Inflammatory macrophage (primary cell): ENCODE measurements at regions not wholly inside any gene's neighbourhood (a gene's known extent, or its start where the extent isn't known, plus 50 kb on each side); places are given as distances from the start of the nearest gene placed in this dataset.
"Not testable (repeated sequence)": the region's sequence is repeated elsewhere in the genome, so short reads cannot be mapped to it uniquely, and the experiment has no call there.

ENCODE experiments used
- DNase-seq, 2 donors: peaks; one replicate each; pipeline ENCODE4 v3.0.0-alpha.2; 2020 to 2022

DNA sequence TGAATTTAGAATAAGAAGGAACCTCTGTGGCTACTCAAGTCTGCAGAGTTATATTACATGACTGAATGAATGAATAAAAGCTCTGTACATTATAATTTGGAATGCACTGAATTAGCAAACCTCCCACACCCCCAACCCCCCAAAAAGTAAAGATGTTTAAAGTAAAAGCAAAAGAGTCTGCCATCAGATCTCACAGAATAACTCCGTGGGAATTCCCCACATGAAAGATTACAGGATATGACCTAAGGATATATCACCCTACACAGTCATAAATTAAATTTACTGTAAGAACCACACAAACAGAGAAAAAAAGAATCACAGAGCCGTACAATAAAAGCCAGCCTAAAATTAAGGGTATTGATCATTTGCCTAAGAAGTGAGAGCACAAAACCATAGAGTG is 587.3 kb downstream of the PTPRC start:
- DNase-seq = no peak

DNA sequence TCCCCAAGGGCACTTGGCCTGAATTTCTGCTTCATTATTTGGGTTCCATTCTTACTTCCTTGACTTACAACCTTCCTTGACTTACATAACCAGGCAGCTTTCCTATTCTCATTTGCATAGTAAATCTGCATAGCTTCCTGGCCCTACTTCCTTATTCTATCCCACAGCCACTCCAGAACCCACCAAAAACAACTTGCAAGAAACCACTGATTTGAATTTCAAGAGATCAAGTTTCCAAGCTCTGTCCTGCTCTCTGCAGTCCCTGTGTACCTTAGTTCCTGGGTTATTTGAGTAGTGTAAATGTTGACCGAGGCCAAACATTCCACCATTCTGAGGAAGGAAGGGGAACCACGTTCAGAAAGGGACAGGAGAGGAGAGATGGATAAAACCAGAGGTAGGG is 603.3 kb downstream of the PTPRC start:
- peak; percentile 18 to 20 for DNase-seq

DNA sequence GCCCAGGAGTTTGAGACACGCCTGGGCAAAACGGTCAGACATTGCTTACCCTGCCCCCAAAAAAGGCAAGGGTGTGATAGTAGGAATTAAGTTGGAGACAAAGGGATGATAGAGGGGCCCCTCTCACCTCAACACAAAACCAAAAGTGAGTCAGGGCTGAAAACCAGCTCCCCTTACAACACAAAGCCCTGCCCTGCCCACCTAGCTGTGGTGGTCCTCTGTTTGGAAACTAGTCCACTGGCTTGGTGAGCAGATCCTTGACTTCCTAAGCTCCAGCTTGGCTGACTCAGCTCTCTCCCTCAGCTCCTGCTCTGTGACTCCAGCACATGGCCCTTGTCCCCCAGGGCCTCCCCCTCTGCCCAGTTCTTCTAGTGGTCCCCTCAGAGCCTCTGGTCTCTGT is 603.8 kb downstream of the PTPRC start:
- DNase-seq = no peak

DNA sequence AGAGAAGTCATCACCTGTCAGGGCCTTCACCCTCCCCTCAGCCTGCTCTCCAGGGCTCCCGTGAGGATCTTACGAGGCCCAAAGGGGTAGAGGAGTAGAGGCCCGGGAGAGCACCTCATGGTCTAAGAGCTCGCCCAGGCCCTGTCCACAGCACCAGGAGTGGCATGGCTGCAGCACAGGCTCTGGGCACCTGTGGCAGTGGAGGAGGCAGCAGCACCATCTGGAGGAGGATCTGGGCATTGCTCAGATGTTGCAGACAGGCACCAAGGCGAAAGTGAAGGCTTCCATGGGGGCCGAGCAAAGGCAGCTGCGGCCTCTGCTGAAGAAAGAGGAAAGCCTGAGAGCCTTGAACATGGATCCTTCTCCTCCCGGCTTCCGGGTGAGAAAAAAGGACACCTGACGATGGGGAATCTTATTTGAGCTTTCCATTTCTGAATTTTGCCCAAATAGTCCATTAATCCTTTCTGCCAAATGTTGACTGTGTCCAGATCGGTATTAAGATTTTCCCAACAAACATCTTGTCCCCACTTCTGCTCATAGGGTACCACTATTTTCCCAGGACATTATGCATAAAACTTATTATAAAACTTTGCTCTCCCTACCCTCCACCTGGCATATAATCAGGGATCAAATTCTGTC is 604.7 kb downstream of the PTPRC start:
- DNase-seq = peak; percentile 39 to 62

DNA sequence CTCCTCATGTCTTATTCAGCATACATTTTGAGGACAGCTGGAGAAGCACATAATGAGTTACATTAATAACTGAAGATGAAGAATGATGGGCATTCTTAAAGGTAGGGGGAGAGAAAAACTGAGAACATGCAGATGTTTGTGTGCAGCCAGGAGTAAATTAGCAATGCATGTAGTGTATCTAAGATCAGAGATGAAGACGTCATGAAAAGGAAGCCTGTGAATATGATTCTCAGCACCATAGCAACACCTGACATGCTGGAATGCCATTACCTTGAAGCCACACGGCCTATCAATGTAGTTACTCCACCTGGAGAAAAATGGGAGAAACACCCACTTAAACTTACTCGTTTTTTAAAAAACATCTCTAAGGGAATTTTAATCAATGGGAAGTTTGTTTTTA is 607.1 kb downstream of the PTPRC start:
- DNase-seq = no peak

DNA sequence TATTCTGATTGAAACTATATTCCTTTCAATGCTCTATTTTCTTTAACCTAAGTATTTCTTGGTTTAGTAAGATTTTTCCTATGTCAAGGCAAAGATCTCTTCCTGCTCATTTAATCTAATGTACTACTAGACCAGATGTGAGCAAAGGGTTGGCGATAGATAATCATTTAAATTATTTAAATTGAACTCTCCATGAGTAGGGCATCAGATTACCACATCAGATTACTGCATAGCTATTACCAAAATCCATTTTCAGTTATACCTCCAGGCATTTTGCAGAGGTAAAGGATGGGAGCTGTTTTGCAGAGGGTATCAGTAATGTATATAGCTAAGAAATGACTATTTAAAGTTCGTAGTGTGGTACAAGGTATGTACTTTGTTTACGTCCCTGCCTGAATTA is 607.9 kb downstream of the PTPRC start:
- no peak for DNase-seq

DNA sequence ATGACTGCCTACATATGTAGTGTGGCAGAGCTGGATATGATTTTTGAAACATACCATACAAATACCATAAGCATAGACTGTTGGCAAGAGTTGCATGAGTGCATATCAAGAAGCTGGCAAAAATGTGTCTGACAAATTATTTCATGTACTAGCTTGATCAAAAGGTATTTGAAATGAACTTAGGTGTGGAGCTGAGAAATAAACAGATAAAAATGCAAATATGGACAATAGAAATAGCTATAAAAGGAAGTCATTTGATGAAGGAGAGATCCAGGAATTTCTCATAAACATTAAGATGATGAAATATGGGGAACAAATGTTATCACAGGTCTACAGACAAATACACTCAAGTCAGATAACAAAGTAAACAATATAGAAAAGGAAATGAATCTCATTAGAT is 609.1 kb downstream of the PTPRC start:
- no peak for DNase-seq

DNA sequence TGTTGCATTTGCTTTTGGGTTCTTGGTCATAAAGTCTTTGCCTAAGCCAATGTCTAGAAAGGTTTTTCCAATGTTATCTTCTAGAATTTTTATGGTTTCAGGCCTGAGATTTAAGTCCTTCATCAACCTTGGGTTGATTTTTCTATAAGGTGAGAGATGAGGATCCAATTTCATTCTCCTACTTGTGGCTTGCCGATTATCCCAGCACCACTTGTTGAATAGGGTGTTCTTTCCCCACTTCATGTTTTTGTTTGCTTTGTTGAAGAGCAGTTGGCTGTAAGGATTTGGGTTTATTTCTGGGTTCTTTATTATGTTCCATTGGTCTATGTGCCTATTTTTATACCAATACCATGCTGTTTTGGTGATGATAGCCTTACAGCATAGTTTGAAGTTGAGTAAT is 615.2 kb downstream of the PTPRC start:
- not testable (repeated sequence) for DNase-seq

DNA sequence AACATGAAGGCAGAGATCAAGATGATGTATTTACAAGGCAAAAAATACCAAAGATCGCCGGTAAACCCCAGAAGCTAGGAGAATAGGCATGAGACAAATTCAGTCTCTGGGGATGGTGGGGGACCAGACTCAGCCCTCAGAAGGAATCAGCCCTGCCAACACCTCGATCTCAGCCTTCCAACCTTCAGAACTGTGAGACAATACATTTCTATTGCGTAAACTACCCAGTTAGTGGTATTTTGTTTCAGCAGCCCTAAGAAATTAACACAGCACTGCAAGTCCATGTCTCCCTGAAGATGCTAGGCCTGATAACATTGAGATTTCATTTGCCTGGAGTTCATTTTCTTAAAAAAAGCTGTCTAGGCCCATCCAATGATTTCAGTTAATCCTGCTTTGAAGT is 622.5 kb downstream of the PTPRC start:
- DNase-seq = no peak

DNA sequence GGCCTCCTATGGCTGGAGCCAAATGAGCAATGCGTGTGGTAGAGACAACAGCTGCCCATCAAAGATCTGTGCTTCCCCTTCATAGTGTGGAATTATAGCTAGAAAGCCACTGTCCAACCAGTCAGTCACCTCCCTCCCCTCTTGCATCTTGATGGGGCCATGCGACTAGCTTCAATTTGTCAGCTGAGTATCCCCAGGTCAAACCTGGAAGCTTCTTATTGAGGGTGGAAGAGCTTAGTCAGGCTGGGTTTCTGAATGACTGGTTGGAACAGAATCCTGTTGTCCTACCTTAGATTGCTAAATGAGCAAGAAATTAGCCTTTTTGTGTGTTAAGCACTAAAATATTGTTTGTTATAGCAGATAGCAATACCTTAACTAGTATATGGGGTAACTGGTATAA is 625.4 kb downstream of the PTPRC start:
- DNase-seq = no peak

DNA sequence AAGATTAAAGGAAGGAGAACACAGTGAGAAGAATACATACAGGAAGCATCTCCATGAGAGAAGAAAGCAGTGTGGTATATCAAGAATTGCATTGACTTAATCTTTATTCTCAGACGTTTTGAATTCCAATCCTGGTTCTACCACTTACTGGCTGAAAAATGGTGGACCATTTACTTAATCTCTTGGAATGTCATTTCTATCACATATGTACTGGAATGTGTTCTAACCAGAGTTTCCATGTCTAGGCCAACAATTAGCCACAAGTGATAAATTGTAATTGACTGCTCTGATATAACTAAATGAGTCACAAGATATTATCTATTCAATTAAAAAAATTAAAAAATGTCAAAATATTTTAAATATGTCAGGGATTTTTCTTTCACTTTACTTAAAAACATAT is 626.1 kb downstream of the PTPRC start:
- DNase-seq = no peak

DNA sequence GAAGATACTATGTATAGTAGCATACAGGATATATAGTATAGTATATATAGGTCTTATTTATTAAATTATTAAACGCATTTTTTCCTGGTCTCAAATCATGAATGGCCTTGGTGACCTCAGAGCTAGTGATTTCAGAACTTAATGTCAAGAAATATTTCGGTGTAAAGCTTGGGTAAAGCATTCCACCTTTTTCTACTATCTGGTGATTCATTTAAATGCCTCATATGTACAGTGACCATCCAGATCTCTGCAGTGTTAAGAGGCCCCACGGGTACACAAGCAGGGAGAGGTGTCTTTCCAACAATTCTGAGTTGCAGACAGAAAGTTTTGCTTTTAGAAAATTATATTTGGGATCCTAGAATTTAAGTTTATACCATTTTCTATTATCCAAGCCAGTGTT is 626.5 kb downstream of the PTPRC start:
- DNase-seq = no peak

DNA sequence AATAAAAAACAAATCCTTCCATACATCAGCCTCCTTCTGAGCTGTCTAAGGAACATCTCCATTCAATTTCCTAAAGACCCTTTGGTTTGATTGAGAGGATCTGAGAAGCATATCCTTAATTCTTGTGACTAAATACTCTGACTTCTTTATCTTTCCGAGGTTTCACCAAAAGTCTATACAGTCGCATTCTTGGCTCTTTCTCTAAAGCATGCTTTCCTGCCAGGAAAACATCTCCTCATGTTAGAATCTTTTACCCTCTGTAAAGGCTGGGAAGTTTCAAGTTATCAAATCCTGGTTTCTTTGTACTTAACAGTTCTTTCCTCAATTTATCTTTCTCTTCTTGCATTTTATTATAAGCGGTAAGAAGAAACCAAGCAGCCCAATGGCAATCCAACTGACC is 630.4 kb downstream of the PTPRC start:
- DNase-seq = no peak

DNA sequence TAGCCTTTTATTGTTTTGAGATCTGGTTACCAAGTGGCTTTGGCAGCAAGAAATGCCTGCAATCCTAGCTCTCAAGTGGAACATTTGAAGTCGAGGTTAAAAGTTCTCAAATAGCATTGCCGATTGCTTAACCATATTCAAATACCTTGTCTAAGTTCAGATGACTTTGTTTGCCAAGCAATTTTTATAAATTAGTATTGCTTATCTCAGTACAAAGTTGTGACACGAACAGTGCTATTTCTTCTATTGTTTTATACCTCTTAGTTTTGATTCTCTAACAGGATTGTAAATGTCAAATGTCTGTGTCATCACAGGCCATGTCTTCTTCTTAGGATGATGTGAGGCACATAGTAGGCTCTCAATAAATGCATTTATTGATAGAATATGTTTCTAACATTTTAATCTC is 633.3 kb downstream of the PTPRC start:
- no peak for DNase-seq

DNA sequence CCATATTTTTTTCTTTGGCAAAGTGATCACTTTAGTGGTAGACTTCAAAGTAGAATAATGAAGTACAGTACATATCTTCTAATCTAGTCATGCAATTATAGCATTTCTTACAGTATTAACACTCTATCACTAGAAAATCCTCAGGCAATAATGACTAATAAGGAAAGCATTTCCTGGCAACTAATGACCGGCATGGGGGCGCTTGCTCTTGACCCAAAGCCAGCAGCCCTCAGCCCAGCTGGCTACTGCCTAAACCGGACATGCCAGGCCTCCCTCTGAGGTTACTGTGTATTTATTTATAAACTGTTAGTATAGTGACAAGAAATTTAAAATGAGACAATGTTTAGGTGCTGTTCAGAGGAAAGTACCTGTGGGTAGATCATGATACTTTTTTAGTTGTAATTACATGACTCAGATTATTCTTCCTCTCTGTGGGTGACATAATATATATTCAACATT is 633.8 kb downstream of the PTPRC start:
- DNase-seq = no peak

DNA sequence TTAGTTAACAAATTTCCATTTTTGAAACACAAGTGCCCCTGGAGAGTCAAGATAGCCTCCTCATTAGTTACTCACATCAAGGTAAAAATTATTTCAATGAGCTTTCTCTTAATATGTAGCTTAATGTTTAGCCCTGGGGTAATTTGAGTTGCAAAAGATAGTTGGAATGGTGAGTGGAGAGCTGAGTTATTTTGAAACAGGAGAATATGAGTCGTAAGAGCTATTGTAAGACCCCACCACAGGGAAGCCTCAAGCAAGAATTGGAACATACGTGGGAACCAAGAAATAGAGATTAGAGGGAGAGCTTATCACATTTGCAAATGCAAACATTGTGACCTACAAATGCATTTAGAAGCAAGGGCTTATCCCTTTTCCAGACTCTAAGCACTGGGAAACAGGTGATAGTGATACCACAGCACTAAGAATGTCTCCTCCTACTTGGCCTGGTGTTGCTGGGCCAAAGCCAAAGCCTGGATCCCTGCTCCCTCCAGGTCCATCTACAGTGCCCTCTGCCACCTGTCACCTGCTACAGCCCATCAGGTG is 635.1 kb downstream of the PTPRC start:
- DNase-seq = no peak

DNA sequence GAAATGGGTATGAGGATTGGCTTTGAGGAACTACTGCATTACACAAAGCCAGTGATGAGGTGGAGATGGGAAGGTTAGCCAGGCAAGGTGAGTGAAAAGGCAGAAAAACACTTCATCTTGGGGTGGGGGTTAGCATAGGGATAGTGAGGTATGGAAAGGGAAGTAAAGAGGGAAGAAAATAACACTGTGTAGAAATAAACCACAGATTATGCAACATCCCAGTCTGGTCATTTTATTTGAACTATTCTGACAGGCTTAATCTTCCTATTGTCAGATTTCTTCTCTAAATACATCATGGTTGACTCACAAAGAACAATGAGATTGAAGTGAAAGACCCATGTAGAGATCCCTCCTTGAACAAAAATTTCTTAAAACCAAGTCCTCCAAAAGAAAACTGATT is 640.2 kb downstream of the PTPRC start:
- DNase-seq = peak in 1 of 2 donors; percentile 34

DNA sequence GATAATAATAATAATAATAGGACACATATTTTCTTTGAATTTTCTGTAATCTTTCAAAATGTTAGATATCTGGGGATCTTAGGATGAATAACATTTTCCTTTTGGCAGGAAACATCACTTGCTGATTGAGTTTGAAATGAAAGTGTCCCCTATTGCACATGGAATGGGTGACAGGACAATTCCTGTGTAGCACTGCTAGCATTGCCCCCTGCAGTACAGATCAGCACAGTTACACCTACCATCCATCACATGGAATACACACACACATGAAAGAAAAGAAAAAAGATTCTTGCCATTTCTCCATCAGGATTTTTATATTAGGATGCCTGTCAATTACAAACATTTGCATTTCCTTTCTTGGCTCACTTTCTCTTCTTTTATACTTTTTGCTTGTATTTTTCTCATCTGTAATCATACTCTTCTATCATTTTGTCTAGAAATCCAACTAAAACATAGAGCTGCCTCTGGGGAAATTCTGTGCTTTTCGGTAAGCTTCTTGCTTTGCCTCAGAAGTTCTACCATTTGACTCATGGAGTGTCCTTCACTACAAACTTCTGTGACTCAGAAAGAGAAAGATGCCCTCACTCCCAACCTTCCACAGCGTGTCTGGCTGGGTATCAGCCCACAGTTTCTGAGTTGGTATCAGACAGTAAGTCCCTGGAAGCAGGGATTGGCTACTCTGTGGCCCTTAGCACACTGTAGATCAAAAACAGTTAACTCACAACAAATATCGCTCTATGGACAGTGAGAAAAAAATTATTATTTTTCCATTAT is 641.2 kb downstream of the PTPRC start:
- DNase-seq = no peak

DNA sequence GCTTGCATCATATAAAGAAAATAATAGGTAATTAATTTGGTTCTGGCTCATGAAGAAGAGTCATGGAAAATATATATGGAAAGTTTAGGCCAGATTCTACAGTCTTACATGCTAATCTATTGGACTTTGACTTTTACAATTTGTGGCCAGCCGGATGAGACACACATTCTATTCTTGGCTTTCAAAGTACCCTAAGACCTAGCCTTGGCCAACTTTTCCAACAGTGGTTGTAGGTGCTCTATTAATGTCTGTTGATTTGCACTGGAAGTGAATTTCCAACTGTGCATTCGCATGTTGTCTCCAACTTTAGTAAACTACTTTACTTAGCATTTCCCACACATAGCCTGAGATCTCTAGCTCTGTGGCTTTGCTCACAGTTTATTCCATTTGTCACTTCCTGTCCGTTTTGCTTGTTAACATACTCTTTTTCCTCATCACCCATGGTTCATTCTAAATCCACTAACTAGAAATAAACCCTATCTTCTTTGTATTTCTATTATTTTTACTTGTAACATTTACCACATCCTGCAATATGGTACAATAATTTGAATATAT is 644.0 kb downstream of the PTPRC start:
- no peak for DNase-seq

DNA sequence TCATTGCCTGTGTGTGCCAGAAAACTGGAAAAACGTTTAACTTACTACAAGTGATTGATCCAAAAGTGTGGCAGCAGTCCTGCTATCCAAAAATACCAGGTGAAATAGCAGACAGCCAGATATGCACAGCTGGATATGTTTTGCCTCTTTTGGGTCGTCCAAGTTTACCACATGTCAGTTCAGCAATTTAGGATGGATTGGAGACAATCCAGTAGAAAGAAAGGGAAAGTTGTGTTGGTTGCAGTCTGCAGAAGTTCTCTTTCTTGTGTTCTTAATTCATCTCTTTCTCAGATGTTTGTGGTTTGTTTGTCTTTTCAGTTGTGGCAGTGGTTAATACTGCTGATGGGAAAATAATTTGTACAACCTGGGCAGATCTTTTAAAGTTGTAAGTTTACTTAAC is 645.0 kb downstream of the PTPRC start:
- no peak for DNase-seq

DNA sequence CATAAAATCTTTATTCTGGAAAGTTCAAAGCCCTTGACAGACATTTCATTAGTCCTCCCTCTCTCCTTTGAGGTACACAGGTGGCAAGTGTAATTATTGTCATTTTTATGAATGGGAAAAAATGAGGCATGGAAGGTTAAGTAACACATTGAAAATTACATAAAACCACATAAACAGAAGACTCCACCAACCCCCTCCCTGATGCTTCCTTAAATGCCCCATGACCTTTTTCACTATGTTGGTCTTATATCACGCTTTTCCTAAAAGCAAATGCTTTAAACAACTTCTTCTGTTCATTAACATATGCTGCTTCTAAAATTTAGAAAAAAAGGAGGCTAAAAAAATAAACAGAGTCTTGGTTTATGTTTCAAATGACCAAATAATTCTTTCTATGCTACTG is 648.4 kb downstream of the PTPRC start:
- DNase-seq = peak in 1 of 2 donors; percentile 6

DNA sequence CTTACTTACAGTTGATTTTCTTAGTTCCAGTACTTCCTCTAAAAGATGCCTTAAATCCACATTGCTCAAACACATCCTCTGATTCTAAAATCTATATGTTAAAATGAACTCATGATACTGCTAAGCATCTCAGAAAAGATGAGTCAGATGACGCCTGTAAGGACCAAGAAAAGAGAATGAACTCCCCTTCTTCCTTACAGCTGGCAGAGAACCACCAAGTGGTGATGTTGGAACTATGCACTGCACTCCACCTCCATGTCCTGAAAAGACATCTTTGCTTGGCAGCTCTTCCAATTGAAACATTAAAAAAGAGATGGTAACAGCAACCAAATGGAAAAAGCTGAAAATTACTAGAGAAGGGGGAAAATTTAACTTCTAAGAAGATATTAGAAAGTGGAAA is 648.8 kb downstream of the PTPRC start:
- DNase-seq = peak; percentile 4 to 43

DNA sequence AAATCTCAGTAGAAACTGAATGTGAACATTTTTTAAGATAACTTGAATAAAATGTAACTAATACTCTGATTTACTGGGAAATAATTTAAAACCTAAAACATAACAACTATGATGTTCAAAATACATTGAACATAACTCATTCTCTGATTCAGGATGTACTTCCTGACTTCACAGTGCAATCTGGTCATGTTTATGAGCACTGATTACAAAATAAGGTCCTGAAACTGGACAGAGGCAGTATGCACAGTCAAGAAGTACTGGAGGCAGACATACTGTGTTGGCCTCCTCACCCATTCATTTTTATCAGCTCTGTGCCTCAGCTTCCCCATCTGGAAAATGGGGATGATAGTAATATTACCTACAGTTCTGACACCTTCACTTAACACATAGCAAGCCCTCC is 651.3 kb downstream of the PTPRC start:
- DNase-seq = no peak
